Activated effector memory CD4-positive, alpha-beta T cell treated with anti-CD3 and anti-CD28 coated beads, Interleukin-2, amount 50 U/mL, for 16 hours (primary cell): ENCODE measurements at regions not wholly inside any gene's neighbourhood (a gene's known extent, or its start where the extent isn't known, plus 50 kb on each side); places are given as distances from the start of the nearest gene placed in this dataset.

Experiments
- DNase-seq: peaks from one replicate; pipeline ENCODE4 v3.0.0-alpha.2; 2020

- no peak for DNase-seq
Measured at GRCh38 chr4:147056940-147057610, 111.4 kb upstream of the TTC29 start.

GRCh38 chr4:147057611-147058190 lies 112.0 kb upstream of the TTC29 start:
- DNase-seq = no peak

- DNase-seq = no peak
Measured at GRCh38 chr4:147059064-147059731, 113.5 kb upstream of the TTC29 start.

DNA sequence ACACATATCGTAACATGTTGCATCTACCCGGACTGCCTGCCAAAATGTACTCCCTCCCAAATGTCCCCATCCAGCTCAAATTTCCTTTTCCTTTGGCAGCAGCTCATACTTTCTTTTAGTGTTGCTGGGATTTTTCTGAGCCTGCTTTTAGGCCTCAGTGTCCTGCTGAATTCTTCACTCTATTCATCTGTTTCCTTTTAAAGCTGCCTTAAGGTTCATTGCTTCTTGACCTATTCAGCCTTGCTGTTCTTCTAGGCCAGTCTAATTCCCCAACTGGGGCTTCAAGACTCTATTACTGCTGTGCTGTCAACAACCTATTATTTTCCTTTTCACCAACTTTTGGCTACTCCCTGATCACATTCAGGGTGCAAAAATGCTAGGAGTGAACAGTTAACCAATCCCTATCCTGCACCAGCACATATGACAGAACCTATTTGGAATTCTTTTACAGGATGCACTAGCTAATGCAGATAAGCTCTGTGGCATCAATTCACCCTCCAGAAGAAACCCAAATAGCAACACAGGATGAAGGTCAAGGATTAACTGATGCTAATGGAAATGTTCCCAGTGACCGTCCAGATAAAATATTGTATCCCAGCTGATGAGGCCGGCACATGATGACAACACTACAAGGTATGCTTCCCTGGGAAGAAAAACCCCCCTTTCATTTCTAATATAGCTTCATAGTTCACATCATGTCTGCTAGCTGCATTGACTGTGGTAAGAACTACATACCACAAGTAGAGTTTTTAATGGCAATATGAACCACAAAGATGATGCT lies 114.7 kb upstream of the TTC29 start:
- DNase-seq = no peak

GRCh38 chr4:147064856-147065255 lies 119.2 kb upstream of the TTC29 start:
- DNase-seq = no peak

DNA sequence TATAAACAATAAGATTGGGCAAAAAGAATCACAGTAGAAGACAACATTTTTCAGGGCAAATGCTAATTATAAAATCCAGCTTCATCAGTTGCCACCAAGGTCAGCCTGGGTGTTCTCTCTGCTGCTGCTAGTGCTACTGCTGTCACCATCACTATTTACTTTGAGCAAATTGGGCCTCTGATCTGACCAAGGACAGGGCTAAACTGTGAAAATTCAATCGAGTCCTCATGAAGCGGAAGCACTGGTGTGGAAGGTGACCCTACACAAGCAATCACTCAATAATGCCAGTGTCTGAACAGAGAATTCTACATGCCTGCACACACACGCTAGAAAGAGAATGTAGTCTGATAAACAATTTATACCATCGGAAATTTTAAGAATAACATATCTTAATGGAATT lies 122.9 kb upstream of the TTC29 start:
- no peak for DNase-seq

DNA sequence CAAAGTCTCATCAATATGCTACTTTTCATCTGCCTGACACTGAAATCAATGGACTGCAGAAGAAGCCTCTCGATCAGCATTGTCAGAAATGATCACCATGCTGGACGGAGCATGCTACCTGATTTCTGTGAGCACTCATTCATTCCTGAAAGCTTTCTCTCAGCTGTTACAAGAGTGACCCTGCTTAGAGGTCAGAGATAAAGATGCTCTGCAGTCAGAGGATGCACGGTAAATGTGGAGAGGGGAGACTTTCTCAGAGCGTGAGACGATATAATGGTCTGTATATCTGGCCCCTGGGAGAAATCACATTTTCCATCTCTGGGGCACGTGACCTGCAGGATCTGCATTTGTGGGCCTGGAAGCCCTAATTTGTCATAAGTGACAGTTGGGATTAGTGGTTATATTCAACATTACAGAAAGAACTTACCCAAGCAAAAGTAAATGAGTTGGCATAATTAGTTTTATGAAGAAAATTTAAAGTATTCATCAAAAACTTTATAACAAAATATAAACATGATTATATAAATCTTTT lies 125.6 kb upstream of the TTC29 start:
- no peak for DNase-seq

GRCh38 chr4:147076179-147076578 lies 130.5 kb upstream of the TTC29 start:
- DNase-seq = no peak

DNA sequence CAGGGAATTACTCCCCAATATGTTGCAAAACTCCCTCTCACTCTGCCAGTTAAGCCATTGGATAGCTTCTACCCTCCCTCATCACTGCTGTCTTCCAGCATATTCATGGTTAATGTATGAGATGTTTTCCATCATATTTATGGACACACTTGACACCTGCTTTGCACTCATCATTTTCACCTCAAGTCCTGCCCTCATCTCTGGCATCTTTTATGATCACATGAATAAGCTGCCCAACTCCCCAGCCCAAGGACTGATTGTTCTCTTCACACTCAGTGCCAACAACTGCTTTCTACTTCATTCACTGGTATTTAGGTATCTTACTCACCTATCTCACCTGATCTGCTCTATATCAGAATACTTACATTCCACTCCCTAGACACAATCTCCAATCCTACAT lies 131.1 kb upstream of the TTC29 start:
- no peak for DNase-seq

- no peak for DNase-seq
Measured at GRCh38 chr4:147078362-147078761, 132.7 kb upstream of the TTC29 start.

DNA sequence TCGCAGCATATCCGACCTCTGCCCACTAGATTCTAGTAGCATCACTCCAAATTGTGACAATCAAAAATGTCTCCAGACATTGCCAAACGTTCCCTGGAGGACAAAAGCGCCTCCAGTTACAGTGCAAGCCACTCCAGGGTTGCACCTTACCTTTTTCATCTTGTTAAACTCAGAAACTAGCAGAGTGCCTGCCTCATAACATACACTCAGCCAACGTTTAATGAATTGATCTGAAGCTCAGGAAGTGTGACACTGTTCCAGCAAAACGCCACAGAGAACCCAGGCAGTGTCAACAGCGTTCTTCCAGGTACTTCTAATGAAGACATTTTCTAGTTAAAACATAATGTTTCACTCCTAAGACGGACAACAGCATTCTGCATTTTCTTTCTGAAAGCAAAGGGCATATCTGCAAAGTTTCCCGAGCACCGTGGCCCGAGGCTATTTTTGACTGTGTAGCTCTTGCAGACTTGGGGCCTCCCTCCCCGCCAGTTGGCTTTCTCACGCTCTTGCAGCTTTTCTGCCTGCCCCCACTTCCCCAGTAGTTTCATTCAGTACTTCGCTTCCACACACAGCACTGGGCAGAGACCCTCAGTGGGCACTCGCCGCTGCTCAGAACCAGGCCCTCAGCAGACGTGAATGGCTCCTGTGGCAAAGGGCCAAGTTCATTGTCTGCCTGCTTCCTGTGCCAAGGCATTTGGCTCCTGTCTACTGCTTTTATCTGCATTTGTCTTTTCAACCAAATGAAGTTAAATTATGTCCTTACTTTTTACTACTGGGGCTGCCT lies 133.4 kb upstream of the TTC29 start:
- DNase-seq = no peak

- no peak for DNase-seq
Measured at GRCh38 chr4:147084861-147085260, 139.2 kb upstream of the TTC29 start.

GRCh38 chr4:147085781-147086180 lies 140.1 kb upstream of the TTC29 start:
- DNase-seq = no peak

DNA sequence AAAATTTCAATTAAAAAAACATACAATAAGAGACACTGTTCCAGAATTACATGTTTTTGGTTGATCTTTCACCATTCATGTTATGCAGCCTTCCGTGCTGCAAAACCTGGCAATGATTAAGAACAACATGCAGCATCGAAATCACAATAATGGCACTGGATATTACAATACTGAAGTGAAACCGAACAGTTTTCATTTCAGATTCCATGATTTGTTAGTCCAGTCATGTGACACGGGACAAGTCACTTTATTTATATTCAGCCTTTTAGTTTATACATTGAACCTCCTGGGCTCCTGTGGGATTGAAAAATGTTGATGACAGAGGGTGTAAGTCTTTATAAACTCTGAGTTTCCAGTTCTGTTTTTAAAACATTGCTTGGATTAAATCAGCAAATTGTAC lies 142.5 kb upstream of the TTC29 start:
- DNase-seq = no peak

GRCh38 chr4:147090486-147090885 lies 144.8 kb upstream of the TTC29 start:
- DNase-seq = no peak

- no peak for DNase-seq
Measured at GRCh38 chr4:147093206-147093605, 147.5 kb upstream of the TTC29 start.

- DNase-seq = no peak
Measured at GRCh38 chr4:147094238-147094637, 148.6 kb upstream of the TTC29 start.

DNA sequence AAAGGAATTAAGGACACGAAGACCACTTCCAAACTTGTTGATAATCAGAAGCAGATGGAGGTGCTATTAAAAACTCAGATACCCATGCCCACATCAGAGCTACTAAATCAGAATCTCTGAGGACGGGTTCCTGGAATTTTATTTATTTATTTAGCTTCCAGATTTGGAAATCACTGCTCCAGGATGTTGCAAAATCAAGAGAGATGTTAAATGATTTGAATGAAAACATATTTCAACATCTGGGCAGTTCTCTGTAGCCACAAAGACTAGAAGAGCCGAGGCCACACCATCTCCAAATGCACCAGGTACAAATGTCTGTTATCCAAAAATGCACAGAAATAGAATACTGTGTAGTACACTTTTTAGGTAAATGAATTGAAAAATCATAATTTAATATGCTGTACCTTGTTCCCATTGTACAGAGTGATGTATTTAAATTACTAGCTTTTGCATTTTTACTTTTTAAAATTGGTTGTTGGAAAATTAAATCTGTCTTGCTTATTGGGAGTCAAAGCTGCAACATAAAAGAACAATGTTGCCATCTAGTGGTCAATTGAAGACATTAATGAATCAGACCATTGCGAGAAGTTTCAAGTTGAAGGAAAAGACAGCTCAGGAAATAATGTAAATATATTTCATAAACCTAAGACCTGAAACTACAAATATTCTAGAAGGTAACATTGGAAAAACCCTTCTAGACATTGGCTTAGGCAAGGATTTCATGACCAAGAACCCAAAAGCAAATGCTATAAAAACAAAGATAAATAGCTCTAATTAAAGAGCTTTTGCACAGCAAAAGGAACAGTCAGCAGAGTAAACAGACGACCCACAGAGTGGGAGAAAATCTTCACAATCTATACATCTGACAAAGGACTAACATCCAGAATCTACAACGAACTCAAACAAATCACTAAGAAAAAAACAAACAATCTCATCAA lies 151.3 kb upstream of the TTC29 start:
- no peak for DNase-seq

DNA sequence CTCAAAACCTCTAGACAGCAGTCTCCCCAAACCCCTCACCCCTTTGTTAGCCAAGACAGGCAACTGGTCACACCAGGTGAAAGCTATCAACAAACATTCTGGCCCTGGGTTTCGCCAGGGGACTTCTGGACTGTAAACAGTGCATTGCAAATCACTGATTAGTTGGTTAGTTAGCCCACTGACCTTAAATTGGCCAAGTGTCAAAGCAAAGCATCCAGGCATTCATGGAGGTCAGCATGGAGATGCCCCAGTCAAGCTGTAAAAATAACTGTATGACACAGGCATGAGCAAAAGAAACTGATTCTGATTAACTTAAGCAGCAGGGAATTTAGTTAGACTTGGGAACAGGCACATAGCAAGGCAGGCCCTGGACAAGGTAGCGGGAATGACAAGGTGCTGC lies 156.0 kb upstream of the TTC29 start:
- no peak for DNase-seq

DNA sequence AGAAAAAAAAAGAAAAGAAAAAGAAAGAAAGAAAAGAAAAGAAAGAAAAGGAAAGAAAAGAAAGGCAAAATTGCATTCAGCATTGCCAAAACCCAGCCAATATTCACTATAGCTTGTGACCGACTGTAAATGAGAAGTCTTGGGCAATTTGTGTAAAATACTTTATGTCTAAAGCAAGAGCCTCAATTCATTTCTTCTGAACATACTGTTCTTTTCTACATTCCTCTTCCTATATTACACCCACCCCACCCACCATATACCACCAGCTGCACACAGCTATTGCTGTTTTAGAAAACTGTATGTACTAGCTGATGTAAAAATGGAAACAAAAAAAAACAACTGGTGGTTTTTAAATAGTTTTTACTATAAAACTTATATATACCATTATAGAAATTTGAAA lies 156.9 kb upstream of the TTC29 start:
- no peak for DNase-seq

- DNase-seq = no peak
Measured at GRCh38 chr4:147103403-147103946, 157.8 kb upstream of the TTC29 start.
